ENCODE measurements at regions not wholly inside any gene's neighbourhood (a gene's known extent, or its start where the extent isn't known, plus 50 kb on each side); places are given as distances from the start of the nearest gene placed in this dataset.
"Not testable (repeated sequence)": the region's sequence is repeated elsewhere in the genome, so short reads cannot be mapped to it uniquely, and the experiment has no call there.

DNA sequence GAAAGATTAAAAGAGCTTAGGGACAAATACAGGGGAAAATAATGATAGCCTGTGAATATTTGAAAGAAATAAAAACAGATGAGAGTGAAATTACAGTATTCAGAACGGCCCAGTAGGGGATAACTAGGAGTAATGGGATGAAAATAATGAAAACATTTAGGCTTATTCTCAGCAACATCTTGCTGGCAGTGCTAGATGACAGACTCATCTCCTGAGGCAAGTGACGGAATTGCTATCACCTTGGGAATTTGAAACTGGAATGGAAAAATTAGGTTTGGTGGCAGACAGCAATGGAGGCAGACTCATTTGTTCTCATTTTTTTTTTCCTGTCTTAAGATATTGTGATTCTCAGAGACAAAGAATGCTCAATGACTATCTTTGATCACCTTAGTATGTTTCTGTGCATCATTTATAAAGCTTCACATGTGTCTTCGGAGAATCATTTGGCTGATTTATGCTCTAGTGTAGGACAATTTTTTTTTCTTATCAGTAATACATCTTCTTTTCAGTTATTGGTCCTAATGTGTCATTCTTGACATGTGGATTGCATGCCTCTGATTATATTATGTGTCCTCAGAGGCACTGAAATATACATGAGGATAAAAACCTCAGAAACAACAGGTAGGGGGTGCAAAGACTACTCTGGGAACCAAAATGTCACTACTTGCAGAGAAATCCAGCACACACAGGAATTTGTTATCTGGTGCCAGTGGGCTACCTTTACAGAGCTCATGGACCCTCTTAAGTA, 711.7 kb downstream of the EDEM1 start:
- no peak for TF ChIP-seq EP300 (IDR thresholded peaks at IDR 0.05)
- no peak for TF ChIP-seq POLR2A (IDR thresholded peaks at IDR 0.05)
- TF ChIP-seq POLR2AphosphoS5 (IDR thresholded peaks at IDR 0.05) = no peak
- TF ChIP-seq, protein P1, sequence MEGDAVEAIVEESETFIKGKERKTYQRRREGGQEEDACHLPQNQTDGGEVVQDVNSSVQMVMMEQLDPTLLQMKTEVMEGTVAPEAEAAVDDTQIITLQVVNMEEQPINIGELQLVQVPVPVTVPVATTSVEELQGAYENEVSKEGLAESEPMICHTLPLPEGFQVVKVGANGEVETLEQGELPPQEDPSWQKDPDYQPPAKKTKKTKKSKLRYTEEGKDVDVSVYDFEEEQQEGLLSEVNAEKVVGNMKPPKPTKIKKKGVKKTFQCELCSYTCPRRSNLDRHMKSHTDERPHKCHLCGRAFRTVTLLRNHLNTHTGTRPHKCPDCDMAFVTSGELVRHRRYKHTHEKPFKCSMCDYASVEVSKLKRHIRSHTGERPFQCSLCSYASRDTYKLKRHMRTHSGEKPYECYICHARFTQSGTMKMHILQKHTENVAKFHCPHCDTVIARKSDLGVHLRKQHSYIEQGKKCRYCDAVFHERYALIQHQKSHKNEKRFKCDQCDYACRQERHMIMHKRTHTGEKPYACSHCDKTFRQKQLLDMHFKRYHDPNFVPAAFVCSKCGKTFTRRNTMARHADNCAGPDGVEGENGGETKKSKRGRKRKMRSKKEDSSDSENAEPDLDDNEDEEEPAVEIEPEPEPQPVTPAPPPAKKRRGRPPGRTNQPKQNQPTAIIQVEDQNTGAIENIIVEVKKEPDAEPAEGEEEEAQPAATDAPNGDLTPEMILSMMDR (IDR thresholded peaks at IDR 0.05) = no peak
- H3K4me1 ChIP-seq = no peaks in the 10 kb centered on the region
- intact Hi-C loops (cut with DNase I; ENCODE audit: low total_unique reads) = no loop called here
- H3K9me3 ChIP-seq = peaks cover 0 to 6% (median 0%) of the 10 kb centered on the region in 4 donors
- H3K36me3 ChIP-seq = no peaks in the 10 kb centered on the region
- no peak overlapping the region for H3K4me3 ChIP-seq
- no peak for DNase-seq
- WGBS, 5 donors = 61 to 74% (median 66%) methylated on average over 3 of the region's 3 CpGs
- H3K27ac ChIP-seq = no peak overlapping the region
- H3K27me3 ChIP-seq = no peaks in the 10 kb centered on the region

DNA sequence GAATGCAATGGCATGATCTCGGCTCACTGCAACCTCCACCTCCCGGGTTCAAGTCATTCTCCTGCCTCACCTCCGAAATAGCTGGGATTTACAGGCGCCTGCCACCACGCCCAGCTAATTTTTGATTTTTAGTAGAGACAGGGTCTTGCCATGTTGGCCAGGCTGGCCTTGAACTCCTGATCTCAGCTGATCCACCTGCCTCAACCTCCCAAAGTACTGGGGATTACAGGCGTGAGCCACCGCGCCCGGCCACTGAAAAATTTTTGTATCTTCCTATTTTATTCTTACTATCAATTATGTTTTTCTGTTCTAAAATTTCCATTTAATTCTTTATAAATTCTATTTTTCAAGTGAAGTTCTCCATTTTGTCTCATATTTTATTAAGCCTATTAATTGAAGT, 730.4 kb downstream of the EDEM1 start:
- no peaks in the 10 kb centered on the region for H3K36me3 ChIP-seq
- intact Hi-C loops (cut with DNase I; ENCODE audit: low total_unique reads) = no loop called here
- H3K27ac ChIP-seq = no peak overlapping the region
- no peak for DNase-seq
- 93 to 96% (median 94%) methylated on average over 9 of the region's 9 CpGs for WGBS, 5 donors
- no peaks in the 10 kb centered on the region for H3K4me1 ChIP-seq
- H3K4me3 ChIP-seq = no peak overlapping the region
- no peaks in the 10 kb centered on the region for H3K27me3 ChIP-seq
- TF ChIP-seq POLR2A (IDR thresholded peaks at IDR 0.05) (no peak), POLR2AphosphoS5 (IDR thresholded peaks at IDR 0.05) (no peak), EP300 (IDR thresholded peaks at IDR 0.05) (no peak)
- TF ChIP-seq, protein P1 (IDR thresholded peaks at IDR 0.05) = no peak
- no peaks in the 10 kb centered on the region for H3K9me3 ChIP-seq

DNA sequence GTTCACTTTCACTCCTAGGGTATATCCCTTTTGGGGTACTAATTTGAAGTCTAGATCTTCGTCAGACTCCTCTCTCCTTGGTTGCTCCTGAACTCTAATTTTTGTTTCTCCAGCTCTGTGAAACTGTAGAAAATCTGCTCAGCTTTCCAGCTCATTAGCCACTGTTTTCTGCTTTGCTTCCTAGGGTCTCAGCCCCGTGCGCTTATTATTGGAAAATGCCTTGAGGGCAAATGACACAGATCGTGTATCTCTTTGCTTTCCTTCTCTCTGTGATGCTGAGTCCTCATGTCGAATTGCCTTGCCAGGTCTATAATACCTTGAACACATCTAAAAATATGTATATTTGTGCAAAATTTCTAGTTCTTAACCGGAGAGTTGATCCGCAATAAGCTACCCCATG, 731.1 kb downstream of the EDEM1 start:
- no peaks in the 10 kb centered on the region for H3K36me3 ChIP-seq
- H3K27ac ChIP-seq = no peak overlapping the region
- H3K27me3 ChIP-seq = no peaks in the 10 kb centered on the region
- intact Hi-C loops (cut with DNase I; ENCODE audit: low total_unique reads) = no loop called here
- TF ChIP-seq POLR2A (IDR thresholded peaks at IDR 0.05) = no peak
- TF ChIP-seq EP300 (IDR thresholded peaks at IDR 0.05) = no peak
- TF ChIP-seq, protein P1 (IDR thresholded peaks at IDR 0.05) = no peak
- no peak for TF ChIP-seq POLR2AphosphoS5 (IDR thresholded peaks at IDR 0.05)
- no peak for DNase-seq
- no peaks in the 10 kb centered on the region for H3K9me3 ChIP-seq
- WGBS, 5 donors = 68 to 86% (median 79%) methylated on average over 7 of the region's 7 CpGs
- no peak overlapping the region for H3K4me3 ChIP-seq
- no peaks in the 10 kb centered on the region for H3K4me1 ChIP-seq

DNA sequence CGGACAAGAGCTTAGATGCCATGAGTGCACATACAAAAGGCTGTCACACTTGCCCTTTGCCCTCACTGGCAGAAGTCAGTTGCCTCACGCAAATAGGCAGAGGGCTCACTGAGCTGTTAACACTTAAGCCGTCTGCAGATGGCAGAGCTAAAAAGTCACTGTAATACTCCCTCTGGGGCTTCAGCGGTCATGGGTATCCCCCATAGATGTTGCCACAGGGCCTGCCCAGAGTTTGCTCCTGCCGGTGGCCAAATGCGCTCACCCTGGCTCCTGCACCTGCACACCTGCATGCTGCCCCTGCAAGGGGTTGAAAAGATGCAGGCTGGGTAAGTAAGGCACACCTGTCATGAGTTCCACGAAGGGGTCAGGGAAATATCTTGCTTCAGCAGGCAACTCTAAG, 741.5 kb downstream of the EDEM1 start:
- WGBS, 5 donors = 79 to 90% (median 86%) methylated on average over 5 to 7 of the region's 7 CpGs
- H3K9me3 ChIP-seq = peaks cover 0 to 5% (median 0%) of the 10 kb centered on the region in 4 donors
- TF ChIP-seq, protein P1 (IDR thresholded peaks at IDR 0.05) = no peak
- TF ChIP-seq POLR2AphosphoS5 (IDR thresholded peaks at IDR 0.05) = no peak
- no peak for TF ChIP-seq POLR2A (IDR thresholded peaks at IDR 0.05)
- no peak for TF ChIP-seq EP300 (IDR thresholded peaks at IDR 0.05)
- no peaks in the 10 kb centered on the region for H3K36me3 ChIP-seq
- H3K27ac ChIP-seq = no peak overlapping the region
- intact Hi-C loops (cut with DNase I; ENCODE audit: low total_unique reads) = no loop called here
- H3K4me1 ChIP-seq = no peaks in the 10 kb centered on the region
- H3K27me3 ChIP-seq = no peaks in the 10 kb centered on the region
- no peak overlapping the region for H3K4me3 ChIP-seq
- no peak for DNase-seq

DNA sequence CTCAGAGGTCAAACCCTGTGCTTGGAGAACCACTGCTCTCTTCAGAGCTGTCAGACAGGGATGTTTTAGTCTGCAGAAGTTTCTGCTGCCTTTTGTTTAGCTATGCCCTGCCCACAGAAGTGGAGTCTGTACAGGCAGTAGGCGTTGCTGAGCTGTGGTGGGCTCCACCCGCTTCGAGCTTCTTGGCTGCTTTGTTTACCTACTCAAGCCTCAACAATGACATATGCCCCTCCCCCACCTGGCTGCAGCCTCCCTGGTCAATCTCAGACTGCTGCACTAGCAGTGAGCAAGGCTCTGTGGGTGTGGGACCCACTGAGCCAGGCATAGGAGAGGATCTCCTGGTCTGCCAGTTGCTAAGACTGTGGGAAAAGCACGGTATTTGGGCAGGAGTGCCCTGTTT, 756.6 kb downstream of the EDEM1 start:
- H3K4me1 ChIP-seq; intact Hi-C loops (cut with DNase I; ENCODE audit: low total_unique reads); DNase-seq; H3K36me3 ChIP-seq; H3K27me3 ChIP-seq; H3K27ac ChIP-seq; H3K4me3 ChIP-seq; H3K9me3 ChIP-seq: not testable (repeated sequence)
- WGBS, 5 donors = 31 to 44% (median 43%) methylated on average over 4 of the region's 4 CpGs

Data from stomach (tissue), 8 donors.